HFF-Myc (cell line): ENCODE measurements at regions not wholly inside any gene's neighbourhood (a gene's known extent, or its start where the extent isn't known, plus 50 kb on each side); places are given as distances from the start of the nearest gene placed in this dataset.
A peak's percentile ranks its signal among the peaks of the same experiment; 100 is the strongest.
"Not testable (repeated sequence)": the region's sequence is repeated elsewhere in the genome, so short reads cannot be mapped to it uniquely, and the experiment has no call there.

Source experiments
- DNase-seq: peaks from one replicate; pipeline ENCODE4 v3.0.0-alpha.2; 2011; ENCODE audit warnings: low read depth; ENCODE audit errors: extremely low read depth
- H3K4me3 ChIP-seq: replicated peaks from 2 replicates; pipeline ENCODE4 v1.5.1; 2011; ENCODE audit warnings: low read depth, mild to moderate bottlenecking, control low read depth, low read length
- CTCF ChIP-seq: IDR thresholded peaks from 2 replicates; pipeline ENCODE4 v1.5.1; 2012; ENCODE audit warnings: mild to moderate bottlenecking, low read depth, low read length, control low read depth; ENCODE audit errors: missing control alignments

DNA sequence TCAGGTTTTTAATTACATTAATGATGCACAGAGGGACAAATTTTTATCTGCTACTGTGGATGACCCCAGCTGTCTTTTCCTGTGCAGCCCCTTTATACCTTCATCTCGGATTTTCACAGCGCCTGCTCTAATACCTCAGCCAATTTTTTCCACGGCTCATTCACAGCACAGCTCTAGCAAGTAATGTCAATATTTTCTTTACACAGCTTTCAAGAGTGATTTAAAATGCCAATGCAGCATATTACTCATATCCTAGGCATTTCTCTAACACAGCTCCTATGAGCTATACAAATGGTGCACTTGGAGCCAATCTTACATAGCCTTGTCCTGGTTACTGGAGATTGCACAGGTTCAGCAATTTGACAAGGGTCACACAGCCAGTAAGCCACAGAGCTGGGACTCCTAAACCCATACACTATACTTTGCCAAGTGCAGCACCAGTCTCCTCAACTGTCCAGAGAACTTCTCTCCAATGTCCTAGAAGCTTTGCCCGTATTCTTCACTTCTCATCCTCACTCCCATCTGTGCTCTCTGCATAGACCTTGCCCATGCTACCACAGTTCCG lies 661.8 kb downstream of the DTWD2 start:
- no peak for DNase-seq
- H3K4me3 ChIP-seq: no peak overlapping the region
- TF ChIP-seq CTCF: no peak

DNA sequence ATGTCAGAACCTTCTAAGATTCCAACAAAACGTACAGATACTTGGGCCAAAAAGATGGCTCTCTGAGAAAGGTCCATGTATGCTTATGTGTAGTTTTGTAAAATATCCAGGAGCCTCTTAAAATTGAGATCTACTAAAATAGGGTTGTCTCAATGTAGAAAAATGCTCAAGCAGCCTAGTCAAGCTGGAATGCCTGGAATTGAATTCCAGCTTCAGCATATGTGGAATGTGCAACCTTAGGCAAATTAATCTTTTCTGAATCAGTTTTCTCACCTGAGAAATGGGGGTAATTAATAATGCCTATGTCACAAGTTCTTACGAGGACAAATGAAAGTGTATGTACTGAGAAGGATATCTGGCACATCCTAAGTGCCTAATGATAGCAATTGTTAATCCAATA lies 662.4 kb downstream of the DTWD2 start:
- H3K4me3 ChIP-seq: no peak overlapping the region
- DNase-seq: no peak
- TF ChIP-seq CTCF: no peak

- not testable (repeated sequence) for H3K4me3 ChIP-seq, DNase-seq
These were observed 664.6 kb downstream of the DTWD2 start for GRCh38 chr5:118323723-118324122.

DNA sequence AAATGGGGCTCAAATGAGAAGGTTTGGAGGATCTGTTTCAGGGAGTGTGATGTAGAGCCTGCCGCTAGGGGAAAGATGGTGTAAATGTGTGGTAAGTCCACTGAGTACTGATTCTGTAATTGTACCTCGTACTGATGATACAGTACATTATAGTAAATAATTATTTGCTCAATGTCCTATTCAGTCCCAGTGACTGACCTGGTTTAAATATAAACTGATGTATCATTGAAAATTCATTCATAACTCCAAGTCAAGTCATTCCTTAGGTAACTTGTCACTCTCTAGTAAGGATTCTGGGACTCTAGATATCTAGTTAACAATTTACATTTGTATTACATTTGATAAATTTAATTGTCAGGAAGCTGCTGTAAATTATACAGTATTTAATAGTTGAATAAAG lies 667.3 kb downstream of the DTWD2 start:
- TF ChIP-seq CTCF: no peak
- H3K4me3 ChIP-seq: no peak overlapping the region
- DNase-seq: no peak

DNA sequence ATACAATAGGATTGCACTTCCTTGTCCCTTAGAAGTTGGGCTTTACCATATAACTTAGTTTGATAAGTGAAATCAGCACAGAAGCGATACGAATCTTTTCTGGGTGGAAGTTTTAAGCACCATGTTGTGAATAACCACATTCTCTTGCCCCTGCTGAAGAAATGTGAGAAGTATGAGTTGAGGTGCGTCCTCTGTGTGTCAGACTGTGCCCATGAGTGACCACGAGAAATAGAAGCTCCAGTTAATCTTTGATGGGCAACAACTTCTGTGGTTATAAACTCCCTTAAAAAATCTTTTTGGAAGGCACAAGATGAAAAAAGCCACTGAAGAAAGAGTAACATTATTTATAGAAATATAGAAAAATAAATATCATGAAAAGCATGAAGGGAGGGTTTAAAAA lies 668.2 kb downstream of the DTWD2 start:
- H3K4me3 ChIP-seq: no peak overlapping the region
- DNase-seq: no peak
- TF ChIP-seq CTCF: no peak

DNA sequence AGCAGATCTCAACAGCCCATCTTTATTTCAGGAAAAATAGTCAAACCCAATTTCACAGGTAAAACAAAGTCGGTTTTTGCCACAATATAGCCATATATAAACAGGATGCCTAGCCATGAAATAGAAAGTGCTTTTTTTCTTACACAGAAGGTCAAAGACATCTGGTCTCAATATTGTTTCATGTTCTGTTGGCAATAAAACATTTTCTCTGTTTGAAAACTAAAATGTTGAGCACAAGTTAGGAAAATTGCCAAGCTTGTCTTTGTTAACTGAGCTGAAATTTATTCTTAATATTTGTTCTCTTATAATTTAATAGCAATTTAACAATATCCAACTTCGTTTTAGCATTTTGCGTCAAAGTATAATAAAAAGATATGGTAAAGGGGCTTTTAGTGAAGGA lies 673.4 kb downstream of the DTWD2 start:
- DNase-seq: peak; percentile 1
- no peak overlapping the region for H3K4me3 ChIP-seq
- TF ChIP-seq CTCF: no peak

- TF ChIP-seq CTCF: no peak
- DNase-seq: no peak
- no peak overlapping the region for H3K4me3 ChIP-seq
These were observed 677.1 kb downstream of the DTWD2 start for GRCh38 chr5:118311103-118311819.
